ENCODE measurements at regions not wholly inside any gene's neighbourhood (a gene's known extent, or its start where the extent isn't known, plus 50 kb on each side); places are given as distances from the start of the nearest gene placed in this dataset.

DNA sequence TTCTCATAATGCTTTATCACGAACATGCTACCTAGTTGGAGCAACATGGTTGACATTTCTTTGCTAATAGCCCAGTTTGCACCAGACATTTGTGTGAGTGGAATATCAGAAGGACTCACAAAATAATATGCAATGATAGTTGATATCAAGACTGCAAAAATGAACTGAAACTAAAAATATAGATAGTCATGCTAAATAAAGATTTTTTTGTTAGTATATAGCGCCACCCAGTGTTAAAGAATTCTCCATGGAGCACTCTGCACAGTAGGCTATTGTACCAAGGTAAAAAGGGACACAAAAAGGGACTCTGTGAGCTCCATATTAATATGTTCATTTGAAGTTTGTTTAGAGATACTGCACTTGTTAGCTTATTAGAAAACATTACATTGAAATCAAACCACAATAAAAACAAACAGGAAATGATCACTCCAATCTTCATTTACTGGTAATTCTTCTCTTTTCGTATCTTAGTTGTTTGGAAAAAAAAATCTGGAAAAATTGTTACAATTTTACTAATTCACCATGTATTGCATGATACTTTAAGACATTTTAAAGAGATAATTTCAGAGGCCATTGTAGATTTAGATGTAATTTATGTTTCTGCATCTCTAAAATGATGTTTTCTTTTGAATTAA, 1509.6 kb downstream of the ADGRL3 start:
- no peak overlapping the region for H3K4me2 ChIP-seq (ENCODE audit: insufficient read depth, insufficient read length, low read length)
- no peaks in the 10 kb centered on the region; a peak in 1 of 5 replicates for H3K9me3 Mint-ChIP-seq
- no peak overlapping the region for H2BK5ac ChIP-seq (ENCODE audit: insufficient read length, low read length)
- H3K4ac ChIP-seq (ENCODE audit: low read depth, low read length), result no peak overlapping the region
- no peak overlapping the region for H2BK120ac ChIP-seq (ENCODE audit: low read depth, low read length, poor library complexity, severe bottlenecking)
- DNase-seq, result no peak
- no peaks in the 10 kb centered on the region for H3K9me3 ChIP-seq (ENCODE audit: control insufficient read depth, low read depth, low read length)
- H4K91ac ChIP-seq (ENCODE audit: insufficient read length, low read depth, low read length), result no peak overlapping the region
- no peak overlapping the region for H3K27ac ChIP-seq (ENCODE audit: insufficient read length, low read depth, low read length)
- H3K23me2 ChIP-seq (ENCODE audit: insufficient read length, low read depth, low read length, poor library complexity, severe bottlenecking), result no peaks in the 10 kb centered on the region
- peaks cover 4 to 8% of the 10 kb centered on the region in 2 experiments; a peak in 2 of 4 replicates for H3K4me1 Mint-ChIP-seq
- H2BK12ac ChIP-seq (ENCODE audit: insufficient read length, low read depth, low read length), result no peak overlapping the region
- H4K20me1 ChIP-seq (ENCODE audit: control insufficient read depth, insufficient read depth, insufficient read length), result no peaks in the 10 kb centered on the region
- no peaks in the 10 kb centered on the region for H3K27me3 Mint-ChIP-seq (ENCODE audit: low read depth)
- no peaks in the 10 kb centered on the region for H3K79me2 ChIP-seq (ENCODE audit: insufficient read depth, low read length)
- no peak overlapping the region for H2BK15ac ChIP-seq (ENCODE audit: low read depth, low read length)
- no peak overlapping the region for H4K8ac ChIP-seq (replicated peaks; ENCODE audit: insufficient read length, low read depth, low read length)
- H4K5ac ChIP-seq (ENCODE audit: insufficient read length, low read depth, low read length), result no peak overlapping the region
- H3K79me1 ChIP-seq (ENCODE audit: insufficient read depth, low read depth, low read length, poor library complexity, severe bottlenecking), result no peaks in the 10 kb centered on the region
- H3K4me3 Mint-ChIP-seq, result no peak overlapping the region
- TF ChIP-seq, protein P1, sequence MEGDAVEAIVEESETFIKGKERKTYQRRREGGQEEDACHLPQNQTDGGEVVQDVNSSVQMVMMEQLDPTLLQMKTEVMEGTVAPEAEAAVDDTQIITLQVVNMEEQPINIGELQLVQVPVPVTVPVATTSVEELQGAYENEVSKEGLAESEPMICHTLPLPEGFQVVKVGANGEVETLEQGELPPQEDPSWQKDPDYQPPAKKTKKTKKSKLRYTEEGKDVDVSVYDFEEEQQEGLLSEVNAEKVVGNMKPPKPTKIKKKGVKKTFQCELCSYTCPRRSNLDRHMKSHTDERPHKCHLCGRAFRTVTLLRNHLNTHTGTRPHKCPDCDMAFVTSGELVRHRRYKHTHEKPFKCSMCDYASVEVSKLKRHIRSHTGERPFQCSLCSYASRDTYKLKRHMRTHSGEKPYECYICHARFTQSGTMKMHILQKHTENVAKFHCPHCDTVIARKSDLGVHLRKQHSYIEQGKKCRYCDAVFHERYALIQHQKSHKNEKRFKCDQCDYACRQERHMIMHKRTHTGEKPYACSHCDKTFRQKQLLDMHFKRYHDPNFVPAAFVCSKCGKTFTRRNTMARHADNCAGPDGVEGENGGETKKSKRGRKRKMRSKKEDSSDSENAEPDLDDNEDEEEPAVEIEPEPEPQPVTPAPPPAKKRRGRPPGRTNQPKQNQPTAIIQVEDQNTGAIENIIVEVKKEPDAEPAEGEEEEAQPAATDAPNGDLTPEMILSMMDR (conservative IDR thresholded peaks at IDR 0.05), result peak; percentile 82
- H3K23ac ChIP-seq (ENCODE audit: insufficient read length, low read depth, low read length), result no peak overlapping the region
- H3K18ac ChIP-seq (ENCODE audit: insufficient read length, low read depth, low read length), result no peak overlapping the region
- WGBS (ENCODE audit: extremely low coverage, insufficient read length, low lambda C conversion rate), result no CpG with 5 or more reads among the region's 3 CpGs
- no peak overlapping the region for H3K56ac ChIP-seq (ENCODE audit: insufficient read length, low read depth, low read length)
- H3T11ph ChIP-seq (ENCODE audit: low read length), result no peak overlapping the region
- H3K36me3 Mint-ChIP-seq (ENCODE audit: insufficient read depth in 1 of 3, low read depth in 3 of 3), result no peaks in the 10 kb centered on the region
- no peak overlapping the region for H2BK20ac ChIP-seq (ENCODE audit: low read depth, low read length, poor library complexity, severe bottlenecking)
- H3K27me3 ChIP-seq (ENCODE audit: insufficient read depth, low read length), result no peaks in the 10 kb centered on the region
- H3K14ac ChIP-seq (ENCODE audit: insufficient read depth, low read length), result no peak overlapping the region
- H3K9ac ChIP-seq (ENCODE audit: extremely low read depth, insufficient read length, low read length), result no peak overlapping the region
- H3K27ac Mint-ChIP-seq, result no peak overlapping the region; a peak in 1 of 7 replicates
- no peak overlapping the region for H2AFZ ChIP-seq (ENCODE audit: low read length)
- no peak overlapping the region for H2AK5ac ChIP-seq (ENCODE audit: insufficient read length, low read length)
- no peaks in the 10 kb centered on the region for H3K4me1 ChIP-seq (ENCODE audit: insufficient read depth, low read length)

All from H9 (cell line).